HG03342 (cell line): ENCODE measurements at regions not wholly inside any gene's neighbourhood (a gene's known extent, or its start where the extent isn't known, plus 50 kb on each side); places are given as distances from the start of the nearest gene placed in this dataset.

Experiments
- ATAC-seq: cut with Tn5 transposase; IDR thresholded peaks from one replicate; pipeline ENCODE4 v1.9.1; 2021; ENCODE audit warnings: mild to moderate bottlenecking, moderate library complexity; ENCODE audit not compliant: unreplicated experiment

DNA sequence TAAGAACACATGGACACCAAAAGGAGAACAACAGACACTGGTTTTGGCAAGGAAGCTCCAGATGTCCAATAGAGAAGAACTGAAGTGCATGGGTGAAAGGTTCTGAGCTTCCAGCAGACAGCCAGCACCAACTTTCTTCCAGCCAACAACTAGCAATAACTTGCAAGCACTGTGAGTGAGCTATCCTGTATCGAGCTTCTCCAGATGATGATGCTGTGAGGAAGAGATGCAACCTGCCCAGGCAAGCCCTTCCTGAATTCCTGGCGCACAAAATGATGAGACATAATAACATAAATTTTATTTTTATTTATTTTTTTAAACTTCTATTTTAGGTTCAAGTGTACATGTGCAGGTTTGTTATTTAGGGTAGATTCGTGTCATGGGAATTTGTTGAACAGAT is 692.1 kb downstream of the DNAJB9 start:
- no peak for ATAC-seq

DNA sequence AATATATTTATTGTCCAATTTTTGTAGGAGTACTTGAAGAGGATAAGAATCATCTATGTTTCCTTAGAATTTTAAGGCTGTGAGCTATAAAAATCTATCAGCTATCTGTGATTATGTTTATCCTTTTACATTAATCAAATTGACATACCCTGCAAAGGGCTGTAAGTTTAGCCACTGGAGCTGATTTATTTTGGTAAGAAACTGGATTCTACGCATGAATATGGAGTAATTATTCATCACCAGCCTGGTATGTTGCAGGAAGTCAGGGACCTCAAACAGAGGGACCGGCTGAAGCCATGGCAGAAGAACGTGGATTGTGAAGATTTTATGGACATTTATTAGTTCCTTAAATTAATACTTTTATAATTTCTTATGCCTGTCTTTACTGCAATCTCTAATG is 696.9 kb downstream of the DNAJB9 start:
- ATAC-seq: no peak

DNA sequence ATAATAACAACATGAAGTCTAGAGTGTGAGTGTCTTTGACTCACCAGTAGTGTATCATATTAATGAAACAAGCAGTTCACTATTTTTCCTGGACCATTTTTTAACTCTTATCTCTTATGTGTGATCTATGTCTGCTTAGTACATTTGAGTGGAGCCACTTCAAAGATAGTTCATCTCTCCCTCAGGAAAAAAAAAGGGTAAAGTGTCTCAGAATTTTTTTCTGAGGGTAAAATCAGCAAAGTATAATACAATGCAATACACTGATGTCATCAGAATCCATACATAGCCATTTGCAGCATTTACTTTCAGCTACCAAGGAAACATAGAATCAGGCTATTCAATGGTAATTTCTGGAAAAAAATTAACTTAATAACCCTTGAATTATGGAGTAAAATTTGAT is 706.7 kb downstream of the DNAJB9 start:
- no peak for ATAC-seq

DNA sequence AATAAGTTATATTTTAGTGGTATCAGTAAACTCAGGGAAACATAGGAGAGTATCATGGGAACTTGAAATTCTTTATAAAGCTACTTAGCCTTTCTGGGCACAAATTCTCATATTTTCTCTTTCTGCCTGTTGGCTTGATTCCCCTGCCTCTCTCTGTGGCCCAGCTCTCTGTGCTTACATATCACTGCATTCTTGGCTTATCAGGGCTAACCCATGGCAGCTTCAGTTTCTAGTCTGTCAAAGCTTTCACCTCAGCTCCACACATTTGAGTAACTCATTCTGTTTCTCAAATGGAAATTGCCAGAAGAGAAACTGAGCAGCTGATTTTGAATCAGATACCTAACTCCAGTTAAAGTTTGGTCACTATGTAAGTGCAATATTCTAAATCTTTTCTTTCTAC is 713.1 kb downstream of the DNAJB9 start:
- ATAC-seq: no peak

DNA sequence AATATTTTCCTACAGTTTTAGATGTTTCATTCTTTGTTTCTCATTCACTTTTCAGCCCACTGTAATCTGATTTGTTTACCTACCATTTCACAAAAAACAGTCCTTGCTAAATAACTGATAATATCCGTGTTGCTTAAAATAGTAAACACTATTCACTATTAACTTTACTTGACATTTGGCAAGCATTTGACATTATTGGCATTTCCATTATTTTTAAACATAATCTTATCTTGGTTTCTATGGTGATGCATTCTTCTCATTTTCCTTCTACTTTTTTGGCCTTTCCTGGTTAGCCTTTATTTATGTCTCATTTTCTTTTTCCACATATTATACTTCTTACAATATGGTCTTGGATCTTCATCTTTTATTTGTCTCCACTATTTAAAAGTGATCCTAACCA is 715.3 kb downstream of the DNAJB9 start:
- ATAC-seq: no peak

DNA sequence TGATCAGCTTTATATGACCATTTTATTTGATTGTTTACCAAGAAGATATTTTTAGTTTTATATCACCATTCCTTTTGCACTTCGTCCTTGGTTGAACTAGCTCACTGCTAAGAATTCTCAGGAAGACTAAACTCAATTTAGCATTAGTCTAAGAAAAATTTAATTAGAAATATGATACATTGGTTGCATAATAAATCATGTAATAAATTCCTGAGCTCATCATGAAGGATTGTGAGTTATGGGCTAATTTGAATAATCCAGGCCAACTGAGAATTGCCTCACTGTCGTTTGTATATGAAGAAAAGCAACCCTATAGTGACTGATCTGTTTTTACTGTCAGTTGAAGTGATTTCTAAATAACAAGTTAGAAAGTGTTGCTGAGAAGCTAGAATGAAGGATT is 725.5 kb downstream of the DNAJB9 start:
- no peak for ATAC-seq

DNA sequence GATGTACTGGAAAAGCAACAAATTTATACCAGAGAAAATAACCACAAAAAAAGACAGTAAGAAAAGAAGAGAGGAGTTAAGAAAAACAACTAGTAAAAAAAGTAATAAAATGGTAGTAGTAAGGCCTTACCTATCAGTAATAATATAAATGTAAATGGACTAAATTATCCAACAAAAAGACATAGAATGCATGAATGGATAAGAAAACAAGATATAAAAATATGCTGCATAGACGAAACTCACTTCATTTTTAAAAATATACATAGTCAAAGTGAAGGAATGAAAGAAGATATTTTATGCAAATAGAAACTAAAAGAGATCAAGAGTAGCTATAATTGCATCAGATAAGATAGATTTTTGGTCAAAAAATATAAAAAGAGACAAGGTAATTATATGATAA is 739.1 kb downstream of the DNAJB9 start:
- no peak for ATAC-seq

DNA sequence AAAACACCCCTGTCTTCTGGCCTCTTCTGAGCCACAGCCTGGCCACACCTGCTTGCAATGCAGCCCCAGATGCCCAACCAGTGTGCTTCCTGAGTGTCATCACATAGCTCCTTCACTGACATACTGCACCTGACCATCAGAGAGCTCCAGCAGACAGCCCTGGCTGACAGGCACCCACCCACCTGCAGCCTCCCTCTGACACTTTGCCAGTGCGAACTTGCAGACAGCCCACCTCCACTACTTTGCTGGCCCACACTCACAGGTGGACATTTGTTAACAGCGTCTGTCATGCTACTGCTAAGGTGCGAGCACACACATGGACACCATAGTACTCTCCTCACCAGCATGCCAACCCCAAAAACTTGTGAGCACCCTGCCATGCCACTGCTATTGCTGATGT is 740.1 kb downstream of the DNAJB9 start:
- ATAC-seq: no peak

DNA sequence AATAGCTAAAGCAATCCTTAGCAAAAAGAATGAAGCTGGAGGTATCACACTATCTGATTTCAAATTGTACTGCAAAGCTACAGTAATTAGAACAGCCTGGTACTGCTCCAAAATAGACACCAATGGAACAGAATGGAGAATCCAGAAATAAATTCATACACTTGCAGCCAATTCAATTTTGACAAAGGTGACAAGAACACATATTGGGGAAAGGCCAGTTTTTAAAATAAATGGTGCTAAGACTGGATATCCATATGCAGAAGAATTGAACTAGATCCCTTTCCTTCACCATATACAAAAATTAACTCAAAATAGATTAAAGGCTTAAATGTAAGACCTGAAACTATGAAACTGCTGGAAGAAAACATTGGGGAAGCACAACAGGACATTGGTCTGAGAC is 748.5 kb downstream of the DNAJB9 start:
- ATAC-seq: no peak

DNA sequence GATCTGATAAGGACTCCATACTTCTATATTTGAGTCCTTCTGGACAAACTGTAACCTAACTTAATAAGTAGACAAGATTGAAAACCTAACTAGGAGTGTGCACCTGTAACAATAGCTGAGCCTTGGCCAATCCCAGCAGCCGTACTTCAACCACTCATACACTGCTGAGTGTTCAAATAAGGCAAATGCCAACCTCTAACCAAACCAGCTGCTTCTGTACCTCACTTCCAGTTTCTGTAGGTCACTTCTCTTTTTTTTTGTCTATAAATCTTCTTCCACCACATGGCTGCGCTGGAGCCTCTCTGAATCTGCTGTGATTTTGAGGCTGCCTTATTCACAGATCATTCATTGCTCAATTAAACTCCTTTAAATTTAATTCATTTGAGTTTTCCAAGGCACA is 753.2 kb downstream of the DNAJB9 start:
- peak; percentile 77 for ATAC-seq

DNA sequence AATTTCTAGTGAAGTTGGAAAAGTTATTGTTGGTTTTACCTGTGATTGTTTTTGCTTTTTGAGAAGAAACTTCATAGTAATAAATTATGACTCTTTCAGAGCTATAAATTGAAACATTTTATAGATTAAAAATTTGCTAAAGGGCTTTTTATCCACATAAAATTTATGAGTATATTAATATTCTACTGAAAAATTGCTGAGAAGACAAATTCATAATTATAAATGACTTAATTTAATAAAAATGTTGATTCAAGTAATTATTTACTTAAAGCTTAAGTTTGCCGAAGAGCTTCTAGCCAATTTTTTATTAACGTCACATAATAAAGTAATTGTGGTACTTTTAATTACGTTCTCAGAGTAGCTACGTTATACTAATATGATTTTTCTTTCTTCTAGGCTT is 761.7 kb downstream of the DNAJB9 start:
- ATAC-seq: no peak

DNA sequence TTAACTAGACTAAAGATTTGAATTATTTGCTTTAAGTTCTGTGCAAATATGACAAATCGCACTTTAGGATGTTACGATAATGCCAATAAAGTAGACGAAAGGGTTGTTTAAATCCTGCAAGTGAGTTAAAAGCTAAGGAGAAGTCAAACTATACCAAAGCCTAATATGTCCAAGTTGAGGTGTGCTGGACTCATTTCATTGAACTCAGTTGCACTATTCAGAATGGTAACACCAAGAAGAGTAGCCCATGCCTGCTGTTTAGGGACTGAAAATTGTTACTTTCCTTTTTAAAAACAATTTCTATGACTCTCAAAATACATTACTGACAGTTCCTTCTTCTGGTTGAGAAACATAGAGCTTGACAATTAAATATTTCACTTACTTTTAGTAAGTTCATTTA is 766.3 kb downstream of the DNAJB9 start:
- ATAC-seq: no peak

DNA sequence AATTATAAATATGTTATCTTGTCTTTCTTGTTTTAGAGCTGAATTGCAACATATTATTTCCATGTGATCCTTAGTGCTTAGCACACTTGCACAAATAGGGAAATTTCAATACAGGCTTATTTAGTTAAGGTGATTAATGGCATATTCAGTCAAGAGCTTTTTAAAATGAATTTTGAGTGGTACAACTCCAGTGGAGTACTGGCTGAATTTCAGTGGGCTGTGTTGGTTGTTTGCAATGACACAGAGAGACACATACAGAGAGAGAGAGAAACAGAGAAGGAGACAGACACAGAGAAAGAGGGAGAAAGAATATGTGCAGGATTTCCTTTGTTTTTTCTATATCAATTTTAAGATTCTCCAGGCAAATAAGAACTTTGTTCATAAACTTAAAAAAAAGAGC is 766.9 kb downstream of the DNAJB9 start:
- no peak for ATAC-seq

DNA sequence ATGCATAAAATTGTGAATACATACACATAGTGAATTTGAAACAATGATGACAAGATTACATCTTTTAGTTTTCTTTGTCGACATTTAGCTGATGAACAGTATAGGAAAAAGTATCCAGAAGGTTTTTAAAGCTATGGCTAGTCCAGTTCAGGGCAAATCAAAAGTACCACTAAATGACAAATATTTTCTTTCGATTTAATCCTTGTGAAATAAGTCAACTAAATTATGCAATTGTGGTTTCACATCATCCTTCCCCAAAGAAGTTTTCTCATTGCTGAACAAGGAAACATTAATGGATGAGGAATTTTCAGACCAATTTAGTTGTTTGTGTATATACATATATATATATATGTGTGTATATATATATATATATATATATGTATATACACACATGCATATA is 774.0 kb downstream of the DNAJB9 start:
- no peak for ATAC-seq

DNA sequence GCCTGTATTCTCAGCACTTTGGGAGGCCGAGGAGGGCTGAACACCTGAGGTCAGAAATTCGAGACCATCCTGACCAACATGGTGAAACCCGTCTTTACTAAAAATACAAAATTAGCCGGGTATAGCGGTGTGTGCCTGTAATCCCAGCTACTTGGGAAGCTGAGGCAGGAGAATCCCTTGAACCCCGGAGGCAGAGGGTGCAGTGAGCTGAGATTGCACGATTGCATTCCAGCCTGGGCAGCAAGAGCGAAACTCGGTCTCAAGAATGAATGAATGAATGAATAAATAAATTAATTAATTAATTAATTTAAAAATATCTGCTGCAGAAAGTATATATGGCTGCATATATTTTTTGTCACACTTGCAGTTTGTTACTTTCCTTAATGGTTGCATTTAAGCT is 781.8 kb downstream of the DNAJB9 start:
- ATAC-seq: no peak

DNA sequence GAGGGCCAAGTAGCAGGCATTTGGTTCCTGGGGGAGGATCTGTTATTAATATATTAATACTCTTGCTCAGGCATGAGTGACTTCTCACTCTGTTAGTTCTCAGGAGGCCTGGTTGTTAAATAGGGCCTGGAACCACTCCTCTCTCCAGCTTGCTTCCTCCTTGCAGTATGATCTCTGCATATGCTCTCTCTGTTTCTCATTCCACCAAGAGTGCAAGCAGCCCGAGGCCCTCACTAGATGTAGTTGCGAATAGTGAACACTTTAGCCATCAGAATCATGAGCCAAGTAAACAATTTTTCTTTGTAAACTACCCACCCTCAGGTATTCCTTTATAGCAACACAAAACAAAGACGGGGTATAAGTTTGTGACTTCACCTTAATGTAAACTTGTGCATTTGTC is 784.3 kb downstream of the DNAJB9 start:
- no peak for ATAC-seq

DNA sequence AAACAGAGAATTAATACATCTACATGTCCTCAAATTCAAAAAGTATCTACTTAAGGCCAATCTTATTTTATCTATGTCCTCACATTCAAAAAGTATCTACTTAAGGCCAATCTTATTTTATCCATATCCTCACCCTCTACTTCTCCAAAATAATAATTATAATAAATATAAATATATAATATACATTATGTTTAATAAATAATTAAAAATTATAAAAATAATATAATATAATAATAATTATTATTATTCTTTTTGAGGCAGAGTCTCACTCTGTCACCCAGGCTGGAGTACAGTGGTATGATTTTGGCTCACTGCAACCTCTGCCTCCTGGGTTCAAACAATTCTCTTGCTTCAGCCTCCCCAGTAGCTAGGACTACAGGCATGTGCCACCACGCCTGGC is 784.9 kb downstream of the DNAJB9 start:
- no peak for ATAC-seq

DNA sequence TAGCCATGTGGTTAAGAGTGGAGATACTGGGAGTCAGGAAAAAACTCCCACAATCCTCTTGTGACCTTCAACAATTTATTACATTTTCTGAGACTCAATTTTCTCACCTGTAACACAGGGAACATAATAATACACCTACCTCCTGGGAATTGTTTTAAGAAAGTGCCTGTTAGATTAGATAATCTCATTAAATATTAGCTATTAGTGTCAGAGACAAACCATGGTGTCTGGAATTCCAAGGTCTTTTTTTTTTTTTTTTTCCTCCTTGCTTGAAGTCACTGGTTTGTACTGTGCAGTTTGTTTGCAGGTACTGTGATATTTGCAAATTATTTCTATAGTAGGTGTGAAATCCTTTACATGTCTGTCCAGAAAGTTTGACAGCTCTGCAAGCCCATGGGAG is 806.1 kb downstream of the DNAJB9 start:
- no peak for ATAC-seq

DNA sequence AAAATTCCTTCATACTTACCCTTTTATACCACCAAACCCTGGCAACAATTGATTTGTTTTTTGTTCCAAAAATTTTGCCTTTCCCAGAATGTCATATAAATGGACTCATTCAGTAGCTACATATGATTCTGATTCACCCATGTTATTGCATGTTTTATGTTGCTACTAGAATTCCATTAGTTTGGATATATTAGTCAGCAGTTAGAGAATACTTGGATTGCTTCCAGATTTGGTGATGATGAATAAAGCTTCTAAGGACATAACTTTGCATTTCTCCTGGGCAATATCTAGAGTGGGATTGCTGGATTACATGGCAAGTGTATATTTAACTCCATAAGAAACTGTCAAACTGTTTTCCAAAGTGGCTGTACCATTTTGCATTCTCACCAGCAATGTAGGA is 806.9 kb downstream of the DNAJB9 start:
- ATAC-seq: no peak

DNA sequence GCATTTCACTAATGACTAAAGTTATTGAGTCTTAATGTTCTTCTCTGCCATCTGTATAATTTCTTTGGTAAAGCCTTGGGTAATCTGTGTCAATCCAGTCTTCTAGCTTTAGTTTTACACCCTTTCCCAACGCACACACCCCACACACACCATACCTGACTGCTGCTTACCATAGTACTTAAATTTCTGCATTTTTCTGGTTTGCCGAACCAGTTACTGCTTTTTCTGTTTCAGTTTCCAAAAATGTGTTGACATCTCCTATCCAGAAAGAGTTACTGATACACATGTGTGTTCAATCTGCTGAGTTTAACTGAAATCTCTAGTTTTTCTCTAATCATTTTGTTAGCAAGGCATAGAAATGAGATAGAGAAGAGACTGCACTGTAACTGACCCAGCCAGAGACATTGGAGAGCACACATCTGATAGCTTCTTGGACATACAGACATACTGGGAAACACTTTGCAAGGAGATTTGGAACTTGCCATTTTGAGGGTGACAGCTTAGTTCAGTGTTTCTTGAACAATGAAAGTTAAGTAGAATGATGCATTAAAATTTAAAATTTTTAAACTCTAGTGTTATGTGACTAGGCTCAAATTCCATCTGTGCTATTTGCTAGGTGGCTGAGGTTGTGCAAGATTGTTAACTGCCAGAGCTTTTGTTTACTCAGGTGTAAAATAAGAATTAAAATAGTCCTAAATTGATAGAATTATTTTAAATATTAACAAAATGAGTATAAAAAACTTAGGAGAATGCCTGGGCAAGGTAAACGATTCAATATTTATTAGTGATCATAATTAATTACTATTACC is 807.6 kb downstream of the DNAJB9 start:
- no peak for ATAC-seq

DNA sequence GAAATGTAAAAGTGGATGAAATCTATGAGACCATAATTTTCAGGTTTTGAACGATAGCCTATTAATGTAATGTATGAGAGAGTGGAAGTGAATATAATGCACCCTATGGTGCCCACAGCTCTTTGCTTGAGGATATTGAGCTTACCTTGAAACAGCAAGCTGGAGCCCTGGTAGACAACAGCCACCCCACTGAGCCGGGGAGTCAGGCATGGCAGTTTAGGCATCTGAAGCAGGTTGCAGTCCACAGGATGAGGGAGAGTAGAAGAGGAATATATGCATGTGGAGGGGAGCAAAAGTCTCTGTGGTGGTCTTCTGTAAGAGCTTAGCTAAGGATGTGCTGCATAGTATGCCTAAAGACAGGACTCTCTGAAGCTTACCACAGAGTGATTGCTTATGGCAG is 817.3 kb downstream of the DNAJB9 start:
- no peak for ATAC-seq

DNA sequence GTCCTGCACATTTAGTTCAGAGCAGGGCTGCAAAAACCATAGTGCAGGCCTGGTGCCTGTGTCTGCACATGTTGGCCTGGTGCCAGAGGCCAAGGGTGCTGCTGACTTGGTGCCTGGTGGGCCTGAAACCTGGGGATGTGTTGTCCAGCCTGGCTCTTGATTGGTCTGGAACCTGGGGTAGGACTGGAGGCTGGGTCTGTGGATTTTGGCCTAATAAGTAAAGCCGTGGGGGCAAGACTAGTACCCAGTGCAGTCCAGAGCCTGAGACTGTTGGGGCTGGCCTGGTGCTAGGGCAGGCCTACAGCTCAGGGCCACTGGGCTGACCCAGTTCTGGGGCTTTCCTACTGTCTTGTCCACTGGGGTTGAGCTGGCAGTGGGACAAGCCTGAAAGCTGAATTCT is 817.9 kb downstream of the DNAJB9 start:
- no peak for ATAC-seq

DNA sequence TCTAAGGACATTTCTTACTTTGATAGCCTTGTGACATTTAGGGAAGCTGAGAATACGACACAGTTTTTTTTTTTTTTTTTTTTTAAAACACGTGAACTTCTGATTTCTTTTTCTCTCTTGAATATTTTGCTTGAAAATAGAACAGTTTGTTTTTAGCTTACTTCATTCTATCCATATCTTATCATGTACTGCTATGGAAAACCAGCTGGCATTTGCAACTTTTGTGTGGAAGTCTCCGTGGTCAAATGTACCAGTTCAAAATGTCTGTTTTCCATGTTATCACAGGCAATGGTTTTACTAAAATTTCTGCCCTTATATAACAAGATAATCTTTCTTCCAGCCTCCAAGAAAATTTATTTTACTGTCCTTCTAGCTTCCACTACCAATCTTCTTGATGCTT is 821.6 kb downstream of the DNAJB9 start:
- ATAC-seq: no peak
